Lung (tissue), 11 donors: ENCODE measurements at regions not wholly inside any gene's neighbourhood (a gene's known extent, or its start where the extent isn't known, plus 50 kb on each side); places are given as distances from the start of the nearest gene placed in this dataset.

Source experiments
- ATAC-seq: fragments of 200-7000 bp; cut with Tn5 transposase; one replicate; pipeline ENCODE4 v1.9.1; 2020; ENCODE audit warnings: moderate number of reproducible peaks; ENCODE audit not compliant: insufficient read depth, low FRiP score
- DNase-seq, 3 donors: peaks; one replicate each; pipeline ENCODE4 v3.0.0-alpha.2; 2013 to 2017
- H3K27ac ChIP-seq, 2 donors: one replicate each; pipeline ENCODE4 v1.5.1; 2013; ENCODE audit warnings: mild to moderate bottlenecking in 2 of 2, moderate library complexity in 2 of 2, control low read depth in 1 of 2, inconsistent platforms in 1 of 2, low read depth in 1 of 2, low read length in 1 of 2
- H3K27me3 ChIP-seq, 3 donors: one replicate each; pipeline ENCODE4 v1.5.1; 2013; ENCODE audit warnings: low read length in 2 of 3; ENCODE audit not compliant: control insufficient read depth in 3 of 3, insufficient read depth in 3 of 3
- H3K36me3 ChIP-seq, 4 donors: one replicate each; pipeline ENCODE4 v1.5.1; 2013; ENCODE audit warnings: low read length in 4 of 4, mild to moderate bottlenecking in 1 of 4, moderate library complexity in 1 of 4; ENCODE audit not compliant: control insufficient read depth in 4 of 4, insufficient read depth in 4 of 4
- H3K4me1 ChIP-seq, 5 donors: one replicate each; pipeline ENCODE4 v1.5.1; 2013; ENCODE audit warnings: low read length in 5 of 5, mild to moderate bottlenecking in 2 of 5, moderate library complexity in 1 of 5; ENCODE audit not compliant: control insufficient read depth in 5 of 5, insufficient read depth in 5 of 5
- H3K4me3 ChIP-seq: one replicate; pipeline ENCODE4 v1.5.1; 2013; ENCODE audit warnings: mild to moderate bottlenecking, control low read depth, moderate library complexity
- H3K9ac ChIP-seq, 2 donors: one replicate each; pipeline ENCODE4 v1.5.1; 2013; ENCODE audit warnings: low read length in 2 of 2, control low read depth in 1 of 2; ENCODE audit not compliant: insufficient read depth in 1 of 2
- H3K9me3 ChIP-seq, 4 donors: one replicate each; pipeline ENCODE4 v1.5.1; 2013; ENCODE audit warnings: low read length in 3 of 4, mild to moderate bottlenecking in 1 of 4, moderate library complexity in 1 of 4; ENCODE audit not compliant: control insufficient read depth in 4 of 4, insufficient read depth in 3 of 4
- CTCF ChIP-seq: IDR thresholded peaks from 2 replicates; pipeline ENCODE4 v1.5.1; 2012; ENCODE audit warnings: mild to moderate bottlenecking; ENCODE audit errors: control extremely low read depth, extremely low read depth
- WGBS, 2 donors: extraction: QIAGEN DNeasy Blood & Tissue Kit; methylation state at CpG; one replicate each; pipeline ENCODE4 v1.1.7; 2013; 5-methylcytosine and 5-hydroxymethylcytosine counted together
- donor health status: control.
- donor health status: control.
- donor health status: Bipolar disorder and iron deficiency.
- donor health status: healthy.
- donor health status: DM: yes; HTN: yes; CAD: no.

DNA sequence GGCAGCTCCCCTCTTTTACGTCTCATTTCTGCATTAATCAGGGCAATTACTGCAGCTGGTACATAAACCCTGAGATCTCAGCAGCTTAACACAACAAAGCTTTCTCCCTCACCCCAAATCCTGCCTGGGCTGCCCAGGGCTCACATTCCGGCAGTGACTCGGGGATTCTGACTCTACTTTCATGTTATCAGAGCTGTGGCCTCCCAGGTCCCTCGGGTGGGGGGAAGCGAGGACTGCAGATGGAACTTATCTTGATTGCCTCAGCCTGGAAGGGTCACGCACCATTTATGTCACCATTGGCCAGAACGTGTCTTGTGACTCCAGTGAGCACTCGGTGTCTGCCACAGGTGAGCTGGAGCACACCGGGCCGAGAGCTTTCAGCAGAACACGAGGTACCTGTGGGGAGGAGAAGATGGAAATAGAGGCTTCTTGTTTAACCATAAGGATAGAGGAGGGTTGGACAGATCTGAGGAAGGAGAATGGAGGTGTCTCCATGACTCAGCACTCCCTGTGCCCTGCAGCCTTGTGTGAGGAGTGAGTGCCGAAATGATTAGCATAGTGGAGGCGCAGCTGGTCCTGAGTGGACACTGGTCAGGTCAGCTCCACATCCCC is 88.5 kb upstream of the EXOC2 start:
- ATAC-seq = no peak
- H3K36me3 ChIP-seq = no peaks in the 10 kb centered on the region
- DNase-seq = no peak
- no peak overlapping the region for H3K9ac ChIP-seq
- no peak overlapping the region for H3K4me3 ChIP-seq
- TF ChIP-seq CTCF = no peak
- H3K27ac ChIP-seq = no peak overlapping the region
- H3K9me3 ChIP-seq = no peaks in the 10 kb centered on the region
- H3K4me1 ChIP-seq = peaks cover 0 to 25% (median 0%) of the 10 kb centered on the region in 5 donors
- H3K27me3 ChIP-seq = no peaks in the 10 kb centered on the region
- WGBS, 2 donors = 81 to 83% methylated on average over 13 of the region's 13 CpGs

DNA sequence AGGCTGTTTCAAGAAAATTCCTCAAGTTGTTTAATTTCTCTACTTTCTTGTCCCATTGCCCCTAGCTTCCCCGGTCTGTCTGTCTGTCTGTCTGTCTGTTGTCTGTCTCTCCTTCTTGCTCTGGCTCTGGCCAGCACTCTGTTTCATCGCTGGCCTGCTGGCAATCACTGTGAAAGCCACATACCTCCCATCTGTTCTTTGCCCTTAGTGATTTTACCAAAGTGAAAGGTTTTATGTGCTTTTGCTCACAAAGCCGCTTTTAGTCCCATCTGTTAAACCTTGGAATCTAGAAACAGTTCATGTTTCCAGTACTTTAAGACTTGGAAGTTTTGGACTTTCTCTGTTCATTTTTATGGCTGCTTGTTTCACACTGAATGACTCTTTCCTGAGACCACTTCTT is 87.8 kb upstream of the EXOC2 start:
- Histone ChIP-seq H3K27me3 (no peaks in the 10 kb centered on the region), H3K36me3 (no peaks in the 10 kb centered on the region), H3K4me3 (no peak overlapping the region), H3K27ac (no peak overlapping the region), H3K4me1 (peaks cover 0 to 33% (median 6%) of the 10 kb centered on the region in 5 donors), H3K9me3 (no peaks in the 10 kb centered on the region), H3K9ac (no peak overlapping the region)
- TF ChIP-seq CTCF = no peak
- WGBS, 2 donors = 88 to 96% methylated on average over 3 of the region's 3 CpGs
- ATAC-seq = no peak
- no peak for DNase-seq

DNA sequence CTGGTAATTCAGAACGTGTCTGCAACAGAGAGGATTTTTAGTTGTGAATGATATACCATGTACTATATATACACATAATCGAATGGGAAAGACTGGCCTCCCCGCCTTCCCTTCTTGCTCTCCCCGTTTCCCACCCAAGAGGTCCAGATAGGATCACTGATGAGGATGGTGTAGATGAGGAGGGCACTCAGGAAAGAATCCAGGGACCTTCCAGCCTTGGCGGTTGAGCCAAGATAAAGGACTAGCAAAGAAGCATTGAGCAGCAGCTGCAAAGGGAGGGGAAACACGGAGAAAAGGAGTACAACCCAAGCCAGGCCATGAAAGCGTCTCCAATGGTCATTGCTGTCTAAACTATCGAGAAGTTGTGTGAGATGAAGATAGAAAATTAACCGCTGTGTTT is 84.0 kb upstream of the EXOC2 start:
- ATAC-seq (no peak), DNase-seq (peak in 1 of 3 donors; percentile 68)
- Histone ChIP-seq H3K27ac (peak overlapping the region in 1 of 2 donors; percentile 48), H3K9ac (no peak overlapping the region), H3K4me1 (peaks cover 0 to 35% (median 9%) of the 10 kb centered on the region in 5 donors), H3K9me3 (no peaks in the 10 kb centered on the region), H3K27me3 (no peaks in the 10 kb centered on the region), H3K36me3 (no peaks in the 10 kb centered on the region), H3K4me3 (no peak overlapping the region)
- TF ChIP-seq CTCF = no peak
- 75 to 85% methylated on average over 9 of the region's 9 CpGs for WGBS, 2 donors

- H3K9ac ChIP-seq = no peak overlapping the region
- H3K4me3 ChIP-seq = no peak overlapping the region
- H3K36me3 ChIP-seq = no peaks in the 10 kb centered on the region
- H3K27me3 ChIP-seq = no peaks in the 10 kb centered on the region
- H3K27ac ChIP-seq = no peak overlapping the region
- H3K4me1 ChIP-seq = peaks cover 0 to 35% (median 9%) of the 10 kb centered on the region in 5 donors
- no peak for TF ChIP-seq CTCF
- ATAC-seq (no peak), DNase-seq (peak; percentile 88 to 99 (median 97))
- 50 to 56% methylated on average over 3 of the region's 3 CpGs for WGBS, 2 donors
- H3K9me3 ChIP-seq = no peaks in the 10 kb centered on the region
Observed at GRCh38 chr6:776528-776931, 83.6 kb upstream of the EXOC2 start.
